GM12878 (cell line): ENCODE measurements at regions not wholly inside any gene's neighbourhood (a gene's known extent, or its start where the extent isn't known, plus 50 kb on each side); places are given as distances from the start of the nearest gene placed in this dataset.
A peak's percentile ranks its signal among the peaks of the same experiment; 100 is the strongest.

ENCODE experiments used
- CTCF ChIP-seq, 3 experiments: IDR thresholded peaks in 2 of 3; conservative IDR thresholded peaks in 1 of 3; 2 replicates each; pipeline ENCODE4 v1.5.1; 2011; ENCODE audit warnings: low read depth in 3 of 3, low read length in 3 of 3, mild to moderate bottlenecking in 3 of 3, control low read depth in 2 of 3, moderate library complexity in 2 of 3, inconsistent platforms in 1 of 3, mixed read lengths in 1 of 3; ENCODE audit not compliant: control insufficient read depth in 2 of 3, insufficient read depth in 1 of 3; ENCODE audit errors: extremely low read depth in 1 of 3
- EED ChIP-seq: sonication (generic); IDR thresholded peaks from 2 replicates; pipeline ENCODE4 v1.6.1; 2016; ENCODE audit warnings: antibody characterized with exemption, low read depth
- EZH2 ChIP-seq: IDR thresholded peaks from 2 replicates; pipeline ENCODE4 v1.6.1; 2012; ENCODE audit warnings: low read depth, mild to moderate bottlenecking, control low read depth, inconsistent platforms, low read length, borderline replicate concordance; ENCODE audit not compliant: control insufficient read depth
- PBX3 ChIP-seq: IDR thresholded peaks from 2 replicates; pipeline ENCODE4 v1.6.1; 2011; ENCODE audit warnings: mild to moderate bottlenecking, low read depth, low read length, moderate library complexity; ENCODE audit not compliant: insufficient replicate concordance
- SP1 ChIP-seq: IDR thresholded peaks from one replicate; pipeline ENCODE4 v1.6.1; 2011; ENCODE audit warnings: low read depth, low read length
- SUZ12 ChIP-seq: fragments of 200-600 bp; sonication (generic); IDR thresholded peaks from one replicate; pipeline ENCODE4 v1.6.1; 2018; ENCODE audit warnings: antibody characterized with exemption, mild to moderate bottlenecking; ENCODE audit not compliant: unreplicated experiment
- ZNF217 ChIP-seq: fragments of 450-650 bp; IDR thresholded peaks from 2 replicates; pipeline ENCODE4 v1.6.1; 2017; ENCODE audit warnings: antibody characterized with exemption, mild to moderate bottlenecking

GRCh38 chr12:104825408-104825807 is 132.7 kb downstream of the SLC41A2 start:
- TF ChIP-seq EZH2 = no peak
- no peak for TF ChIP-seq PBX3
- TF ChIP-seq EED = no peak
- TF ChIP-seq SP1 = no peak
- peak in 2 of 3 experiments; percentile 27 to 33; a peak in 3 of 6 replicates for TF ChIP-seq CTCF (IDR thresholded peaks at IDR 0.05 in 2 of 3, conservative IDR thresholded peaks at IDR 0.05 in 1 of 3; ENCODE audit: control insufficient read depth in 2 of 3, extremely low read depth in 1 of 3, insufficient read depth in 1 of 3, low read depth in 3 of 3, low read length in 3 of 3)
- no peak for TF ChIP-seq SUZ12
- TF ChIP-seq ZNF217 = no peak
